A549 (cell line): ENCODE measurements at regions not wholly inside any gene's neighbourhood (a gene's known extent, or its start where the extent isn't known, plus 50 kb on each side); places are given as distances from the start of the nearest gene placed in this dataset.

ENCODE experiments used
- ATAC-seq, 2 experiments: fragments of 200-7000 bp in 1 of 2; fragments of >200 bp in 1 of 2; cut with Nextera tagmentation in 1 of 2; cut with Tn5 transposase in 1 of 2; 3 replicates each; pipeline versions ENCODE4 v1.8.0 to v1.9.1; 2018 to 2020; ENCODE audit warnings: mild to moderate bottlenecking in 1 of 2, moderate library complexity in 1 of 2
- CTCF ChIA-PET: fragments of 300-600 bp; sonication (Branson Sonifier 250); formaldehyde crosslinking; extraction: SDS; loops from one replicate; lab custom pipeline; 2021; ENCODE audit warnings: antibody characterized with exemption, inconsistent platforms; lab: Yijun Ruan, JAX
- POLR2A ChIA-PET: fragments of 350-600 bp; formaldehyde crosslinking; extraction: SDS; loops from one replicate; lab custom pipeline; 2021; ENCODE audit warnings: antibody characterized with exemption, inconsistent platforms; lab: Yijun Ruan, JAX
- DNase-seq, 2 experiments: peaks; one replicate each; pipeline versions ENCODE4 v3.0.0 to v3.0.0-alpha.2; 2011 to 2016; ENCODE audit warnings: low read depth in 1 of 2, low spot score in 1 of 2
- FAIRE-seq: peaks from 2 replicates; lab custom pipeline; 2011; peaks lifted over from hg19 to GRCh38; lab: Jason Lieb, UNC
- H3K27ac ChIP-seq, 2 experiments: fragments of >200 bp; sonication (Bioruptor Twin); formaldehyde crosslinking; 3 replicates each; pipeline ENCODE4 v1.5.1; 2016 to 2017
- H3K4me1 ChIP-seq: fragments of >200 bp; sonication (Bioruptor Twin); formaldehyde crosslinking; 3 replicates; pipeline ENCODE4 v1.6.1; 2016
- H3K4me2 ChIP-seq: fragments of >200 bp; sonication (Bioruptor Twin); formaldehyde crosslinking; 3 replicates; pipeline ENCODE4 v1.6.1; 2016
- H3K4me3 ChIP-seq: fragments of >200 bp; sonication (Bioruptor Twin); formaldehyde crosslinking; 3 replicates; pipeline ENCODE4 v1.5.1; 2016
- H3K9me3 ChIP-seq: fragments of >200 bp; sonication (Bioruptor Twin); formaldehyde crosslinking; 3 replicates; pipeline ENCODE4 v1.6.1; 2016
- CBX2 ChIP-seq: fragments of 200-600 bp; sonication (generic); IDR thresholded peaks from 2 replicates; pipeline ENCODE4 v1.6.1; 2016; ENCODE audit warnings: low read depth, mild to moderate bottlenecking, borderline replicate concordance
- CBX8 ChIP-seq: fragments of 200-600 bp; sonication (generic); IDR thresholded peaks from 2 replicates; pipeline ENCODE4 v1.6.1; 2016
- EHMT2 ChIP-seq: fragments of 200-600 bp; sonication (generic); IDR thresholded peaks from 2 replicates; pipeline ENCODE4 v1.6.1; 2016; ENCODE audit warnings: antibody characterized with exemption, low read depth, mild to moderate bottlenecking, moderate library complexity
- EP300 ChIP-seq, 2 experiments: fragments of >200 bp; sonication (Bioruptor Twin); formaldehyde crosslinking; IDR thresholded peaks; 2 replicates in 1 of 2; 3 replicates in 1 of 2; pipeline ENCODE4 v1.6.1; 2016 to 2017
- ESRRA ChIP-seq: fragments of 150-350 bp; IDR thresholded peaks from 2 replicates; pipeline ENCODE4 v1.6.1; 2014; ENCODE audit warnings: mild to moderate bottlenecking, low read length, borderline replicate concordance
- FOSL2 ChIP-seq, 2 experiments: fragments of 450-650 bp in 1 of 2; fragments of >200 bp in 1 of 2; sonication (Bioruptor Twin) in 1 of 2; formaldehyde crosslinking; IDR thresholded peaks; 2 replicates each; pipeline versions ENCODE4 v1.5.0 to v1.6.1; 2016 to 2020; ENCODE audit warnings: mild to moderate bottlenecking in 1 of 2, moderate library complexity in 1 of 2
- HEYL ChIP-seq: fragments of 250-450 bp; sonication (Bioruptor Pico); IDR thresholded peaks from 2 replicates; pipeline ENCODE4 v1.8.0; 2021; ENCODE audit warnings: mild to moderate bottlenecking, moderate library complexity
- HOXB13 ChIP-seq: fragments of 250-450 bp; sonication (Bioruptor Pico); IDR thresholded peaks from 2 replicates; pipeline ENCODE4 v1.5.0; 2020; ENCODE audit warnings: low read depth, mild to moderate bottlenecking, moderate library complexity
- JUN ChIP-seq, 2 experiments: fragments of >200 bp; sonication (Bioruptor Twin); formaldehyde crosslinking; IDR thresholded peaks; 2 replicates in 1 of 2; 3 replicates in 1 of 2; pipeline ENCODE4 v1.6.1; 2016 to 2017
- MAFK ChIP-seq: fragments of 450-650 bp; IDR thresholded peaks from 2 replicates; pipeline ENCODE4 v1.6.1; 2014; ENCODE audit not compliant: partially characterized antibody
- NFE2L2 ChIP-seq: fragments of 150-350 bp; conservative IDR thresholded peaks from 2 replicates; pipeline ENCODE4 v1.6.1; 2014; ENCODE audit warnings: low read length
- NPAS2 ChIP-seq: fragments of 250-450 bp; sonication (Bioruptor Pico); IDR thresholded peaks from 2 replicates; pipeline ENCODE4 v1.8.0; 2022; ENCODE audit warnings: mild to moderate bottlenecking, moderate library complexity, borderline replicate concordance
- POLR2AphosphoS2 ChIP-seq: conservative IDR thresholded peaks from 2 replicates; pipeline ENCODE4 v1.6.1; 2012; ENCODE audit warnings: low read length, improper control_type of control experiment, inconsistent platforms
- RAD21 ChIP-seq, 2 experiments: fragments of >200 bp in 1 of 2; sonication (Bioruptor Twin) in 1 of 2; formaldehyde crosslinking in 1 of 2; IDR thresholded peaks in 1 of 2; conservative IDR thresholded peaks in 1 of 2; 2 replicates in 1 of 2; 3 replicates in 1 of 2; pipeline ENCODE4 v1.6.1; 2012 to 2018; ENCODE audit warnings: inconsistent platforms in 1 of 2
- RARB ChIP-seq: fragments of 250-450 bp; sonication (Bioruptor Pico); IDR thresholded peaks from 2 replicates; pipeline ENCODE4 v1.8.0; 2021; ENCODE audit warnings: mild to moderate bottlenecking, moderate library complexity
- RNF2 ChIP-seq: fragments of 200-600 bp; sonication (generic); IDR thresholded peaks from 2 replicates; pipeline ENCODE4 v1.6.1; 2016; ENCODE audit warnings: low read depth, mild to moderate bottlenecking, antibody characterized with exemption, moderate library complexity, borderline replicate concordance
- SMC3 ChIP-seq: fragments of >200 bp; sonication (Bioruptor Twin); formaldehyde crosslinking; IDR thresholded peaks from 3 replicates; pipeline ENCODE4 v1.6.1; 2018; ENCODE audit warnings: inconsistent platforms
- ZC3H11A ChIP-seq: fragments of 450-650 bp; IDR thresholded peaks from 2 replicates; pipeline ENCODE4 v1.6.1; 2014; ENCODE audit warnings: antibody characterized with exemption, mild to moderate bottlenecking
- ZNF302 ChIP-seq: fragments of 250-450 bp; sonication (Bioruptor Pico); IDR thresholded peaks from 2 replicates; pipeline ENCODE4 v1.9.0; 2021; ENCODE audit warnings: inconsistent platforms, mild to moderate bottlenecking, moderate library complexity
- WGBS: methylation state at CpG from one replicate; pipeline ENCODE4 v1.1.6; 2017; ENCODE audit errors: missing lambda C conversion rate; 5-methylcytosine and 5-hydroxymethylcytosine counted together
- TF ChIP-seq, protein P1 (sequence below): IDR thresholded peaks from 2 replicates; pipeline ENCODE4 v1.6.1; 2012
- TF ChIP-seq, protein P2 (sequence below): fragments of >200 bp; sonication (Bioruptor Twin); formaldehyde crosslinking; IDR thresholded peaks from 3 replicates; pipeline ENCODE4 v1.5.1; 2016
- TF ChIP-seq, protein P3 (sequence below): fragments of 250-450 bp; sonication (Bioruptor Pico); IDR thresholded peaks from 2 replicates; pipeline ENCODE4 v1.5.0; 2020; ENCODE audit warnings: low read depth, mild to moderate bottlenecking, moderate library complexity
- TF ChIP-seq, protein P4 (sequence below): IDR thresholded peaks from 2 replicates; pipeline ENCODE4 v1.6.1; 2012; ENCODE audit warnings: low read depth, borderline replicate concordance

GRCh38 chr13:79886601-79887000 lies 405.6 kb downstream of the NDFIP2 start:
- Histone ChIP-seq H3K4me2 (no peak overlapping the region), H3K4me3 (no peak overlapping the region), H3K27ac (no peak overlapping the region)
- ATAC-seq = no peak
- ChIA-PET POLR2A (no interaction called here), CTCF (interaction anchor here (1.4 kb wide), 1 partner anchor 9 kb away, joined by 5 read pairs; no protein-coding TSS in a partner anchor)
- 43% methylated on average over 3 of the region's 3 CpGs for WGBS
- TF ChIP-seq EP300 (IDR thresholded peaks at IDR 0.05) = no peak
- TF ChIP-seq ZNF302 = no peak
- no peak for TF ChIP-seq NPAS2 (CRISPR knock-in tag)
- no peak for TF ChIP-seq EHMT2
- TF ChIP-seq, protein P1, sequence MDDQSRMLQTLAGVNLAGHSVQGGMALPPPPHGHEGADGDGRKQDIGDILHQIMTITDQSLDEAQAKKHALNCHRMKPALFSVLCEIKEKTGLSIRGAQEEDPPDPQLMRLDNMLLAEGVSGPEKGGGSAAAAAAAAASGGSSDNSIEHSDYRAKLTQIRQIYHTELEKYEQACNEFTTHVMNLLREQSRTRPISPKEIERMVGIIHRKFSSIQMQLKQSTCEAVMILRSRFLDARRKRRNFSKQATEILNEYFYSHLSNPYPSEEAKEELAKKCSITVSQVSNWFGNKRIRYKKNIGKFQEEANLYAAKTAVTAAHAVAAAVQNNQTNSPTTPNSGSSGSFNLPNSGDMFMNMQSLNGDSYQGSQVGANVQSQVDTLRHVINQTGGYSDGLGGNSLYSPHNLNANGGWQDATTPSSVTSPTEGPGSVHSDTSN = no peak
- no peak for TF ChIP-seq HOXB13
- TF ChIP-seq, all 56 proteins: peak for 0
- no peak for DNase-seq
- FAIRE-seq = no peak
- Histone ChIP-seq H3K4me1 (no peaks in the 10 kb centered on the region), H3K9me3 (no peaks in the 10 kb centered on the region)

DNA sequence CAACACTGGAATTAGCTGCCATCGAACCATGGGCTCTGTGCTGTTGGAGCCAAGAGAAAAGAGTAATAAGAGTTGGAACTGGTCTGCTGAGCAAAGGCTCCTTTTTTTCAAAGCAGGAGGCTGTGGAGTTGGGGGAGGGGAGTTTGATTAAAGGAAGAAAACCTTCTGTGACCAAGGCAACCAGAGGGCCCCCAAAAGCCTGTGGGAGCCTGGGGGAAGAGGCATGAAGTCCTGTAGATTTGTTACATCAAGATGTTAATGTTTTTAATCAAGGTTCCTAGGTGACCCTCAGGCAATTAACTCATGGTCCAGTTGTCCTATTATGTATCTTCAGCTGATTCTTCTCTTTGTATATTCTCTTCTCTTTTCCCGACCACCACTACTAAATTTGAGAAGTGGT lies 403.9 kb downstream of the NDFIP2 start:
- WGBS = 63% methylated on average over 2 of the region's 2 CpGs
- FAIRE-seq = no peak
- Histone ChIP-seq H3K9me3 (no peaks in the 10 kb centered on the region), H3K27ac (no peak overlapping the region), H3K4me2 (no peak overlapping the region), H3K4me1 (no peaks in the 10 kb centered on the region), H3K4me3 (no peak overlapping the region)
- TF ChIP-seq, protein P2, sequence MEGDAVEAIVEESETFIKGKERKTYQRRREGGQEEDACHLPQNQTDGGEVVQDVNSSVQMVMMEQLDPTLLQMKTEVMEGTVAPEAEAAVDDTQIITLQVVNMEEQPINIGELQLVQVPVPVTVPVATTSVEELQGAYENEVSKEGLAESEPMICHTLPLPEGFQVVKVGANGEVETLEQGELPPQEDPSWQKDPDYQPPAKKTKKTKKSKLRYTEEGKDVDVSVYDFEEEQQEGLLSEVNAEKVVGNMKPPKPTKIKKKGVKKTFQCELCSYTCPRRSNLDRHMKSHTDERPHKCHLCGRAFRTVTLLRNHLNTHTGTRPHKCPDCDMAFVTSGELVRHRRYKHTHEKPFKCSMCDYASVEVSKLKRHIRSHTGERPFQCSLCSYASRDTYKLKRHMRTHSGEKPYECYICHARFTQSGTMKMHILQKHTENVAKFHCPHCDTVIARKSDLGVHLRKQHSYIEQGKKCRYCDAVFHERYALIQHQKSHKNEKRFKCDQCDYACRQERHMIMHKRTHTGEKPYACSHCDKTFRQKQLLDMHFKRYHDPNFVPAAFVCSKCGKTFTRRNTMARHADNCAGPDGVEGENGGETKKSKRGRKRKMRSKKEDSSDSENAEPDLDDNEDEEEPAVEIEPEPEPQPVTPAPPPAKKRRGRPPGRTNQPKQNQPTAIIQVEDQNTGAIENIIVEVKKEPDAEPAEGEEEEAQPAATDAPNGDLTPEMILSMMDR = no peak
- TF ChIP-seq MAFK = no peak
- TF ChIP-seq, protein P3, sequence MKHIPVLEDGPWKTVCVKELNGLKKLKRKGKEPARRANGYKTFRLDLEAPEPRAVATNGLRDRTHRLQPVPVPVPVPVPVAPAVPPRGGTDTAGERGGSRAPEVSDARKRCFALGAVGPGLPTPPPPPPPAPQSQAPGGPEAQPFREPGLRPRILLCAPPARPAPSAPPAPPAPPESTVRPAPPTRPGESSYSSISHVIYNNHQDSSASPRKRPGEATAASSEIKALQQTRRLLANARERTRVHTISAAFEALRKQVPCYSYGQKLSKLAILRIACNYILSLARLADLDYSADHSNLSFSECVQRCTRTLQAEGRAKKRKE (CRISPR knock-in tag) = no peak
- no peak for TF ChIP-seq CBX8
- no peak for TF ChIP-seq ZC3H11A
- TF ChIP-seq, protein P4, sequence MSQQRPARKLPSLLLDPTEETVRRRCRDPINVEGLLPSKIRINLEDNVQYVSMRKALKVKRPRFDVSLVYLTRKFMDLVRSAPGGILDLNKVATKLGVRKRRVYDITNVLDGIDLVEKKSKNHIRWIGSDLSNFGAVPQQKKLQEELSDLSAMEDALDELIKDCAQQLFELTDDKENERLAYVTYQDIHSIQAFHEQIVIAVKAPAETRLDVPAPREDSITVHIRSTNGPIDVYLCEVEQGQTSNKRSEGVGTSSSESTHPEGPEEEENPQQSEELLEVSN = no peak
- TF ChIP-seq SMC3 = no peak
- no peak for TF ChIP-seq HEYL (CRISPR knock-in tag)
- TF ChIP-seq RARB = no peak
- TF ChIP-seq NFE2L2 = no peak
- no peak for TF ChIP-seq HOXB13
- TF ChIP-seq RAD21 (conservative IDR thresholded peaks at IDR 0.05 in 1 of 2, IDR thresholded peaks at IDR 0.05 in 1 of 2) = no peak
- TF ChIP-seq JUN (IDR thresholded peaks at IDR 0.05) = no peak
- TF ChIP-seq POLR2AphosphoS2 = no peak
- no peak for TF ChIP-seq ESRRA
- TF ChIP-seq RNF2 = no peak
- no peak for TF ChIP-seq FOSL2 (IDR thresholded peaks at IDR 0.05)
- no peak for TF ChIP-seq FOSL2 (CRISPR knock-in tag; IDR thresholded peaks at IDR 0.05)
- no peak for TF ChIP-seq CBX2
- POLR2A ChIA-PET = no interaction called here
- CTCF ChIA-PET = no interaction called here
- ATAC-seq = no peak
- DNase-seq = no peak
